Stimulated activated CD4-positive, alpha-beta T cell treated with anti-CD3 and anti-CD28 coated beads, Interleukin-4, amount 100 ng/mL, for 48 hours (primary cell): ENCODE measurements at regions not wholly inside any gene's neighbourhood (a gene's known extent, or its start where the extent isn't known, plus 50 kb on each side); places are given as distances from the start of the nearest gene placed in this dataset.
A peak's percentile ranks its signal among the peaks of the same experiment; 100 is the strongest.

Source experiments
- DNase-seq, 2 donors: peaks; one replicate each; pipeline ENCODE4 v3.0.0-alpha.2; 2020; ENCODE audit warnings: low read depth in 2 of 2

- DNase-seq, result no peak
These were observed 641.0 kb upstream of the ARGLU1 start for GRCh38 chr13:107208889-107209288.

- peak; percentile 44 to 50 for DNase-seq
These were observed 637.6 kb upstream of the ARGLU1 start for GRCh38 chr13:107205318-107206104.

- DNase-seq, result no peak
These were observed 635.4 kb upstream of the ARGLU1 start for GRCh38 chr13:107203146-107203847.

GRCh38 chr13:107202371-107203023 lies 634.6 kb upstream of the ARGLU1 start:
- DNase-seq, result no peak

GRCh38 chr13:107200491-107200890 lies 632.6 kb upstream of the ARGLU1 start:
- no peak for DNase-seq

GRCh38 chr13:107192289-107192688 lies 624.4 kb upstream of the ARGLU1 start:
- no peak for DNase-seq

GRCh38 chr13:107190065-107190464 lies 622.1 kb upstream of the ARGLU1 start:
- DNase-seq, result no peak

- DNase-seq, result no peak
These were observed 618.0 kb upstream of the ARGLU1 start for GRCh38 chr13:107185889-107186288.

GRCh38 chr13:107170270-107170931 lies 602.5 kb upstream of the ARGLU1 start:
- DNase-seq, result no peak

GRCh38 chr13:107157271-107157670 lies 589.3 kb upstream of the ARGLU1 start:
- DNase-seq, result no peak

GRCh38 chr13:107144432-107144831 lies 576.5 kb upstream of the ARGLU1 start:
- no peak for DNase-seq

- no peak for DNase-seq
These were observed 573.8 kb upstream of the ARGLU1 start for GRCh38 chr13:107141767-107142166.

- DNase-seq, result no peak
These were observed 571.1 kb upstream of the ARGLU1 start for GRCh38 chr13:107139006-107139405.

- no peak for DNase-seq
These were observed 570.5 kb upstream of the ARGLU1 start for GRCh38 chr13:107138486-107138885.

GRCh38 chr13:107133950-107134349 lies 566.0 kb upstream of the ARGLU1 start:
- DNase-seq, result no peak

- no peak for DNase-seq
These were observed 562.6 kb upstream of the ARGLU1 start for GRCh38 chr13:107130566-107130965.

GRCh38 chr13:107124730-107125129 lies 556.8 kb upstream of the ARGLU1 start:
- DNase-seq, result no peak

- DNase-seq, result no peak
These were observed 556.3 kb upstream of the ARGLU1 start for GRCh38 chr13:107124129-107124718.

GRCh38 chr13:107121793-107122192 lies 553.9 kb upstream of the ARGLU1 start:
- no peak for DNase-seq

GRCh38 chr13:107119989-107120881 lies 552.3 kb upstream of the ARGLU1 start:
- DNase-seq, result no peak

- DNase-seq, result no peak
These were observed 550.6 kb upstream of the ARGLU1 start for GRCh38 chr13:107118506-107118905.
